OCI-LY3 (cell line): ENCODE measurements at regions not wholly inside any gene's neighbourhood (a gene's known extent, or its start where the extent isn't known, plus 50 kb on each side); places are given as distances from the start of the nearest gene placed in this dataset.

Source experiments
- H2AFZ ChIP-seq: fragments of 200-600, 300-600 bp; shearing (Covaris generic); 2 replicates; pipeline ENCODE4 v1.6.0; 2014; ENCODE audit warnings: antibody characterized with exemption, low read depth, low read length
- H3K27ac ChIP-seq: fragments of 200-600, 300-600 bp; sonication (generic); 2 replicates; pipeline ENCODE4 v1.5.1; 2014; ENCODE audit warnings: mild to moderate bottlenecking, low read length, moderate library complexity, mixed read lengths
- H3K27me3 ChIP-seq: fragments of 200-600, 300-600 bp; sonication (generic); 2 replicates; pipeline ENCODE4 v1.6.1; 2014; ENCODE audit warnings: low read depth, low read length, mixed read lengths
- H3K36me3 ChIP-seq: fragments of 200-600, 300-600 bp; sonication (generic); replicated peaks from 2 replicates; pipeline ENCODE3; 2014; ENCODE audit warnings: low read depth, low read length, mixed read lengths
- H3K4me1 ChIP-seq: fragments of 300-600, 200-600 bp; sonication (generic); 2 replicates; pipeline ENCODE4 v1.6.1; 2014; ENCODE audit warnings: low read length, mixed read lengths
- H3K4me2 ChIP-seq: fragments of 200-600, 300-600 bp; sonication (generic); 2 replicates; pipeline ENCODE4 v1.6.1; 2014; ENCODE audit warnings: low read length, mixed read lengths
- H3K4me3 ChIP-seq: fragments of 300-600, 200-600 bp; sonication (generic); 2 replicates; pipeline ENCODE4 v1.5.1; 2014; ENCODE audit warnings: antibody characterized with exemption, mild to moderate bottlenecking, low read length, moderate library complexity
- H3K79me2 ChIP-seq: fragments of 300-600, 200-600 bp; shearing (Covaris generic); 2 replicates; pipeline ENCODE4 v1.6.1; 2014; ENCODE audit warnings: mild to moderate bottlenecking, low read length, mixed read lengths
- H3K9ac ChIP-seq: fragments of 300-600, 200-600 bp; shearing (Covaris generic); 2 replicates; pipeline ENCODE4 v1.6.0; 2014; ENCODE audit warnings: mild to moderate bottlenecking, low read length, moderate library complexity
- H3K9me3 ChIP-seq: fragments of 200-600, 300-600 bp; shearing (Covaris generic); 2 replicates; pipeline ENCODE4 v1.6.1; 2014; ENCODE audit warnings: low read length, mixed read lengths; ENCODE audit not compliant: insufficient read depth
- H4K20me1 ChIP-seq: fragments of 200-600, 300-600 bp; sonication (generic); 2 replicates; pipeline ENCODE4 v1.6.1; 2016; ENCODE audit warnings: low read length, mixed read lengths; ENCODE audit not compliant: insufficient read depth
- CTCF ChIP-seq: fragments of 200-600, 300-600 bp; sonication (generic); IDR thresholded peaks from 2 replicates; pipeline ENCODE4 v1.5.1; 2014; ENCODE audit warnings: antibody characterized with exemption, low read length, low read depth
- EZH2phosphoT487 ChIP-seq: fragments of 200-600 bp; shearing (Covaris generic); IDR thresholded peaks from 2 replicates; pipeline ENCODE4 v1.6.1; 2018; ENCODE audit warnings: antibody characterized with exemption, mixed run types, low read depth

GRCh38 chr9:8186560-8186959, 387.0 kb upstream of the DMAC1 start:
- Histone ChIP-seq H3K36me3 (peaks cover 2% of the 10 kb centered on the region), H3K4me1 (peaks cover 17% of the 10 kb centered on the region), H2AFZ (no peak overlapping the region), H3K79me2 (no peaks in the 10 kb centered on the region), H3K27ac (peak overlapping the region; percentile 67), H3K9me3 (no peaks in the 10 kb centered on the region), H3K9ac (no peak overlapping the region), H3K4me3 (no peak overlapping the region), H3K27me3 (no peaks in the 10 kb centered on the region), H3K4me2 (peak overlapping the region; percentile 7; the same call in 1 of the 2 replicates), H4K20me1 (no peaks in the 10 kb centered on the region)
- TF ChIP-seq EZH2phosphoT487 (no peak), CTCF (no peak)

GRCh38 chr9:8183618-8184017, 384.0 kb upstream of the DMAC1 start:
- Histone ChIP-seq H3K4me2 (no peak overlapping the region), H3K9ac (no peak overlapping the region), H3K4me3 (no peak overlapping the region), H4K20me1 (no peaks in the 10 kb centered on the region), H3K27ac (no peak overlapping the region), H3K27me3 (no peaks in the 10 kb centered on the region), H2AFZ (no peak overlapping the region), H3K9me3 (no peaks in the 10 kb centered on the region), H3K4me1 (peaks cover 17% of the 10 kb centered on the region), H3K79me2 (no peaks in the 10 kb centered on the region), H3K36me3 (peaks cover 2% of the 10 kb centered on the region)
- no peak for TF ChIP-seq EZH2phosphoT487
- no peak for TF ChIP-seq CTCF

GRCh38 chr9:8179381-8180053, 379.9 kb upstream of the DMAC1 start:
- H3K9ac ChIP-seq: no peak overlapping the region
- no peaks in the 10 kb centered on the region for H4K20me1 ChIP-seq
- no peaks in the 10 kb centered on the region for H3K36me3 ChIP-seq

DNA sequence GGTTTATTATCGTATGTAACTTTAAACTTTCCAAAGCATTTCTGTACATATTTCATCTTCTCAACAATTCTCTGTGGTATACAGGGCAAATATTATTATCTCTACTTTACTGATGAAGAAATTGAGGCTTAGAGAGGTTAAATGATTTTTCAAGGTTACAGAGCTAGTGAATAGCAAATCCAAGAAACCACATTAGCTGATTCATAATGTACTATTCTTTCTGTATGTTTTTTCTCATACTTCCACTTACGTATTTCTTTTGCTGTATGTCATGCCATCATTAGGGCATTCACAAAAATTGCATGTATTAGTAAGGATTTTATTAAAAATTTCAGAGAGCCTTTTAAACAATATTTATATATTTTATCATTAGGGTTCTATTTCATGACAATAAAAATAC, 372.4 kb upstream of the DMAC1 start:
- H3K9me3 ChIP-seq: no peaks in the 10 kb centered on the region

More at GRCh38 chr9:8179381-8180053, 379.9 kb upstream of the DMAC1 start:
- no peaks in the 10 kb centered on the region for H3K9me3 ChIP-seq
- H3K4me2 ChIP-seq: no peak overlapping the region
- no peak overlapping the region for H3K27ac ChIP-seq
- no peaks in the 10 kb centered on the region for H3K4me1 ChIP-seq
- H3K27me3 ChIP-seq: no peaks in the 10 kb centered on the region
- H3K4me3 ChIP-seq: no peak overlapping the region
- TF ChIP-seq EZH2phosphoT487 (no peak), CTCF (no peak)
- no peak overlapping the region for H2AFZ ChIP-seq
- no peaks in the 10 kb centered on the region for H3K79me2 ChIP-seq

More for the DNA sequence above, 372.4 kb upstream of the DMAC1 start:
- Histone ChIP-seq H2AFZ (no peak overlapping the region), H4K20me1 (no peaks in the 10 kb centered on the region), H3K4me2 (no peak overlapping the region), H3K4me3 (no peak overlapping the region), H3K9ac (no peak overlapping the region), H3K36me3 (no peaks in the 10 kb centered on the region), H3K27ac (no peak overlapping the region), H3K27me3 (no peaks in the 10 kb centered on the region), H3K79me2 (no peaks in the 10 kb centered on the region), H3K4me1 (no peaks in the 10 kb centered on the region)
- no peak for TF ChIP-seq CTCF
- no peak for TF ChIP-seq EZH2phosphoT487
